ENCODE measurements at regions not wholly inside any gene's neighbourhood (a gene's known extent, or its start where the extent isn't known, plus 50 kb on each side); places are given as distances from the start of the nearest gene placed in this dataset.

- TF ChIP-seq ZNF274 (IDR thresholded peaks at IDR 0.05; ENCODE audit: low read depth, low read length) = no peak
- TF ChIP-seq SUZ12 (IDR thresholded peaks at IDR 0.05; ENCODE audit: extremely low read depth, insufficient read depth, insufficient read length) = no peak
- TF ChIP-seq YY1 (IDR thresholded peaks at IDR 0.05; ENCODE audit: insufficient read depth, insufficient read length) = no peak
These were observed 464.3 kb downstream of the EPM2A start for GRCh38 chr6:145271040-145271439.

All from NT2/D1 (cell line).